Left ventricle myocardium inferior (tissue), 1 donor: ENCODE measurements at regions not wholly inside any gene's neighbourhood (a gene's known extent, or its start where the extent isn't known, plus 50 kb on each side); places are given as distances from the start of the nearest gene placed in this dataset.

Source experiments
- DNase-seq: peaks from one replicate; pipeline ENCODE4 v3.0.0-alpha.2; 2020
- H3K27ac ChIP-seq: fragments of 200-600 bp; replicated peaks from 2 replicates; pipeline ENCODE4 v1.8.0; 2021
- H3K27me3 ChIP-seq: fragments of 200-600 bp; 2 replicates; pipeline ENCODE4 v1.8.0; 2021; ENCODE audit warnings: low read depth
- H3K36me3 ChIP-seq: fragments of 200-600 bp; 2 replicates; pipeline ENCODE4 v1.8.0; 2021
- H3K4me1 ChIP-seq: fragments of 200-600 bp; 2 replicates; pipeline ENCODE4 v1.8.0; 2021
- H3K4me3 ChIP-seq: fragments of 200-600 bp; 2 replicates; pipeline ENCODE4 v1.8.0; 2021; ENCODE audit warnings: mild to moderate bottlenecking, moderate library complexity
- H3K9me3 ChIP-seq: fragments of 200-600 bp; replicated peaks from 2 replicates; pipeline ENCODE4 v1.8.0; 2021
- intact Hi-C: fragments of 100-400 bp; cut with micrococcal nuclease; formaldehyde crosslinking; loops from one replicate; pipeline ENCODE4 v1.11.0; 2022
- TF ChIP-seq, protein P1 (sequence below): fragments of 200-600 bp; IDR thresholded peaks from 2 replicates; pipeline ENCODE4 v1.8.0; 2021; ENCODE audit warnings: antibody characterized with exemption, mild to moderate bottlenecking, borderline replicate concordance
- donor health status: DM: no; HTN: yes; CAD: no; lungs with severe emphysema.

DNA sequence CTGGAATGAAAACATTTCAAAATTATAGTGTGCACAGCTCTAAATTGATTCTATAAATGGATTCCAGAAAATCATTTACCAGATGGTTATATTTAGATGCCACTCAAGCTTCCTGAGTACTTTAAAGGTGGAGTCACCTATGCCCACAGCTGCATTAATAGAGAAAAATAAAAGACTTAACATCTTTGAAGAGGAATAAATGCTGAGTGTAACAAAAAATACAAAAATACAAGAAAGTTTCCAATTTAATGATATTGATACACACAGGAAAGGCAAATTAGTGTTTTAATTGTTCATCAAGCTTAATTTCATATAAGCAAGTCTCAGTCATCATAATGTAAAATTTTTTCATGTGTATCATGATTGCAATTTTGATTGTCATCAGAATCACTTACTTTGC, 89.5 kb upstream of the MANEA start:
- DNase-seq, result no peak
- H3K27me3 ChIP-seq, result no peaks in the 10 kb centered on the region

DNA sequence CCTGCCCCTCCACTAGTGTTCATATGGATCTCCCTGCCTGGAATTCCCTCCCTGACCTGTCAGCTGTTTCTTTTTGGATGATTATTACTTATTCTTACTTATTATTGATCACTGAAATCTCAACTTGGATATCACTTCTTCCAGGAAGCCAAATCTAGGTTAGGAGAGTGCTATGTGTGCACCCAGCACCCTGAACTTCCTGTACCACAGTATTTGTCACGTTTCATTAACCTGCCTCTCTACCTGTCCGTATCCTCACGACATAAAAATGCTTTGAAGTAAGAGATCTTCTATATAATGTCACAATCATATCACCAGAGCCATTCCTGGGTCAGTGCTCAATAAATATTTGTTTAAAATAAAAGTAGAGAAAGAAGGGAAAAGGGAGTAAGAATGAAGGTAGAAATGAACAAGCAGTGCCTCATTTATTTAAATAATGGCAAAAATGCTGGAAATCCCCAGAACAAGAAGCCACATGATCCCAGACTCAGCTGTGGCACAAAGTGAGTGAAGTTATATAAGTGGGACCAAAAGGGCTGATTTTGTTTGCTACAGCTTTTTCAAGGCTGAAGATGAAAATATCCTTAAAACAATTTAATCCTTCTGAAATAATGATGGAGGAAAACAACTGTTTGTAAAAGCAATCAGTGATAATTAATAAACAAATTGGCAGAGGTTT, 88.0 kb upstream of the MANEA start:
- Histone ChIP-seq H3K4me1 (no peaks in the 10 kb centered on the region), H3K27me3 (no peaks in the 10 kb centered on the region), H3K27ac (no peak overlapping the region), H3K36me3 (no peaks in the 10 kb centered on the region), H3K9me3 (no peaks in the 10 kb centered on the region), H3K4me3 (no peak overlapping the region)
- TF ChIP-seq, protein P1, sequence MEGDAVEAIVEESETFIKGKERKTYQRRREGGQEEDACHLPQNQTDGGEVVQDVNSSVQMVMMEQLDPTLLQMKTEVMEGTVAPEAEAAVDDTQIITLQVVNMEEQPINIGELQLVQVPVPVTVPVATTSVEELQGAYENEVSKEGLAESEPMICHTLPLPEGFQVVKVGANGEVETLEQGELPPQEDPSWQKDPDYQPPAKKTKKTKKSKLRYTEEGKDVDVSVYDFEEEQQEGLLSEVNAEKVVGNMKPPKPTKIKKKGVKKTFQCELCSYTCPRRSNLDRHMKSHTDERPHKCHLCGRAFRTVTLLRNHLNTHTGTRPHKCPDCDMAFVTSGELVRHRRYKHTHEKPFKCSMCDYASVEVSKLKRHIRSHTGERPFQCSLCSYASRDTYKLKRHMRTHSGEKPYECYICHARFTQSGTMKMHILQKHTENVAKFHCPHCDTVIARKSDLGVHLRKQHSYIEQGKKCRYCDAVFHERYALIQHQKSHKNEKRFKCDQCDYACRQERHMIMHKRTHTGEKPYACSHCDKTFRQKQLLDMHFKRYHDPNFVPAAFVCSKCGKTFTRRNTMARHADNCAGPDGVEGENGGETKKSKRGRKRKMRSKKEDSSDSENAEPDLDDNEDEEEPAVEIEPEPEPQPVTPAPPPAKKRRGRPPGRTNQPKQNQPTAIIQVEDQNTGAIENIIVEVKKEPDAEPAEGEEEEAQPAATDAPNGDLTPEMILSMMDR, result no peak
- no peak for DNase-seq
- intact Hi-C loops, result no loop called here

More for the DNA sequence above, 89.5 kb upstream of the MANEA start:
- no peaks in the 10 kb centered on the region for H3K4me1 ChIP-seq
- no peaks in the 10 kb centered on the region for H3K36me3 ChIP-seq
- intact Hi-C loops, result no loop called here
- no peak overlapping the region for H3K4me3 ChIP-seq
- H3K27ac ChIP-seq, result no peak overlapping the region
- no peaks in the 10 kb centered on the region for H3K9me3 ChIP-seq
- TF ChIP-seq, protein P1, result no peak

GRCh38 chr6:95496769-95497426, 80.4 kb upstream of the MANEA start:
- DNase-seq, result no peak
- Histone ChIP-seq H3K27ac (no peak overlapping the region), H3K4me3 (no peak overlapping the region), H3K27me3 (no peaks in the 10 kb centered on the region), H3K9me3 (peaks cover 19% of the 10 kb centered on the region), H3K4me1 (no peaks in the 10 kb centered on the region), H3K36me3 (no peaks in the 10 kb centered on the region)
- intact Hi-C loops, result no loop called here
- TF ChIP-seq, protein P1, result no peak

DNA sequence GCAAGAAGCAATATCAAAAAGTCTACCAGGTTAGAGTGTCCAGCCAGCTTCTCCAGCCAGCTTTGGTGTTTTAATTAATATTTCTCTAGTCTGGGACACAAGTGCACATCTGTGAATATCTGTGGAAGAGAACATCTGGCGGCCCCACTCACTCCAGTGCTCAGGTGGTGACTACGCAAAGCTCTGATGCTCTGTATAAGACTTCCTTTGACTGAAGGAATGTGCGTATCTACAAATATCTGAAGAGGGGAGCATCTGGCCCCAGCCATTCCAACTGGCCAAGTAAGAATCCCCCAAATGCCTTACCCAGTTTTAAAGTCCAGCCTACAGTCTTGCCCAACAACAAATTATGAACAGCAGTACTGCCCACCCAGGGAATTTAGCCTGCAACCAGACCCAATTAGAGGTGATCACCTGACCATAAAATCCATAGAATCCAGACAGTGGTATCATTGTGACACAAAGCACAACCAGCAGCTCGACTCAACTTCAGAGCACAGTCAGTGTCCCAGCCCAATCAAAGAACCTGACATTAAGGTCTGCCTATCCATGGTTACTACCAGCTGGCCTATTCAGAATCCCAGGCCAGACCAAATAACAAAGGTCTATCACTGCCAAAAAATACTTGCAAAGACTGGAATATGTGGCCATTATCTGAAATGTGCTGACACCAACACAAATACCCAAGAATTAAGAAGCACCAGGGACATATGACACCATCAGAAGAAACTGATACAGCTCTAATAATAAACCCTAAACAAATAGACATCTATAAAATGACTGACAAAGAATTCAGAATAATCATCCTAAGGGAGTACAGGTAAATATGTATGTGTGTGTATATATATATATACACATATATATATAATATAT, 76.1 kb upstream of the MANEA start:
- no peak for DNase-seq
- Histone ChIP-seq H3K9me3 (peaks cover 49% of the 10 kb centered on the region), H3K4me3 (no peak overlapping the region), H3K4me1 (no peaks in the 10 kb centered on the region), H3K27ac (no peak overlapping the region), H3K36me3 (no peaks in the 10 kb centered on the region), H3K27me3 (no peaks in the 10 kb centered on the region)
- TF ChIP-seq, protein P1, result no peak
- intact Hi-C loops, result no loop called here

DNA sequence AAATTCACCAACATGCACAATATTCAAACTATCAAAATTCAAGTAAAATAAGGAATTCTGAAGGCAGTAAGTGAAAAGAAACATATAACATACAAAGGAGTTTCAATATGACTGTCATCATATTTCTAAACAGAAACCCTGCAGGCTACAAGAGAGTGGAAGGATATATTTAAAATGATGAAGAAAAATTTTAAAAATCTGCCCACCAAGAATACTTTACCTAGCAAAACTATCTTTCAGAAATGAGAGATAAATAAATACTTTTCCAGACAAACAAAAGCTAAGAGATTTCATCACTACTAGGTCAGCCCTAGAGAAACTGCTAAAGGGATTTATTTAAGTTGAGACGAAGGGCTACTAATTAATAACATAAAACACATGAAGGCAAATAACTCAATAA, 73.8 kb upstream of the MANEA start:
- Histone ChIP-seq H3K9me3 (peaks cover 32% of the 10 kb centered on the region), H3K4me1 (no peaks in the 10 kb centered on the region), H3K27ac (no peak overlapping the region), H3K36me3 (no peaks in the 10 kb centered on the region), H3K4me3 (no peak overlapping the region), H3K27me3 (no peaks in the 10 kb centered on the region)
- TF ChIP-seq, protein P1, result no peak
- no peak for DNase-seq
- intact Hi-C loops, result no loop called here
